IMR-90 (cell line): ENCODE measurements at regions not wholly inside any gene's neighbourhood (a gene's known extent, or its start where the extent isn't known, plus 50 kb on each side); places are given as distances from the start of the nearest gene placed in this dataset.

Experiments
- ATAC-seq: fragments of 200-7000 bp; cut with Tn5 transposase; 2 replicates; pipeline ENCODE4 v1.9.1; 2020; ENCODE audit warnings: low read depth, mild to moderate bottlenecking, moderate library complexity
- BruUV-seq: library from RNA; stranded (reverse); fragments of 400-500 nt; replicated peaks from 2 replicates; lab custom pipeline; 2021; lab: Mats Ljungman, UMichigan
- CTCF ChIA-PET: fragments of 300-600 bp; formaldehyde crosslinking; extraction: SDS; loops from one replicate; lab custom pipeline; 2021; ENCODE audit warnings: antibody characterized with exemption; lab: Yijun Ruan, JAX
- POLR2A ChIA-PET: fragments of 300-600 bp; sonication (Branson Sonifier 250); formaldehyde crosslinking; loops from one replicate; lab custom pipeline; 2022; ENCODE audit warnings: antibody characterized with exemption; ENCODE audit not compliant: unreplicated experiment; lab: Charles Lee
- DNase-seq: peaks from one replicate; pipeline ENCODE4 v3.0.0; 2013
- H2AFZ ChIP-seq: replicated peaks from 2 replicates; pipeline ENCODE3; 2013; ENCODE audit warnings: low read length, mild to moderate bottlenecking; ENCODE audit not compliant: poor library complexity
- H2AK5ac ChIP-seq: 2 replicates; pipeline ENCODE4 v1.6.1; 2013; ENCODE audit warnings: low read depth, low read length, inconsistent platforms
- H2AK9ac ChIP-seq: replicated peaks from 2 replicates; pipeline ENCODE3; 2013; ENCODE audit warnings: mild to moderate bottlenecking, low read depth, low read length, moderate library complexity; ENCODE audit not compliant: poor library complexity
- H2BK120ac ChIP-seq: 2 replicates; pipeline ENCODE4 v1.6.1; 2013; ENCODE audit warnings: low read depth, low read length, inconsistent platforms
- H2BK15ac ChIP-seq: 3 replicates; pipeline ENCODE4 v1.6.1; 2013; ENCODE audit warnings: low read depth, low read length, inconsistent platforms
- H2BK20ac ChIP-seq: 2 replicates; pipeline ENCODE4 v1.6.1; 2013; ENCODE audit warnings: low read depth, mild to moderate bottlenecking, inconsistent platforms, low read length, moderate library complexity
- H2BK5ac ChIP-seq: 2 replicates; pipeline ENCODE4 v1.6.1; 2013; ENCODE audit warnings: mild to moderate bottlenecking, low read depth, low read length, inconsistent platforms; ENCODE audit not compliant: poor library complexity, severe bottlenecking
- H3K14ac ChIP-seq: replicated peaks from 2 replicates; pipeline ENCODE4 v1.6.1; 2013; ENCODE audit warnings: low read depth, low read length, inconsistent platforms
- H3K18ac ChIP-seq: 2 replicates; pipeline ENCODE4 v1.6.1; 2013; ENCODE audit warnings: low read depth, low read length, control low read depth
- H3K23ac ChIP-seq: 2 replicates; pipeline ENCODE4 v1.6.1; 2013; ENCODE audit warnings: low read depth, low read length, inconsistent platforms
- H3K27ac ChIP-seq: 2 replicates; pipeline ENCODE4 v1.5.1; 2013; ENCODE audit warnings: mild to moderate bottlenecking, control low read depth, low read length; ENCODE audit not compliant: insufficient read depth
- H3K27me3 ChIP-seq: 2 replicates; pipeline ENCODE4 v1.6.1; 2013; ENCODE audit warnings: low read length; ENCODE audit not compliant: control insufficient read depth, insufficient read depth
- H3K36me3 ChIP-seq: 2 replicates; pipeline ENCODE4 v1.6.1; 2013; ENCODE audit warnings: low read length, mixed read lengths; ENCODE audit not compliant: control insufficient read depth, insufficient read depth
- H3K4ac ChIP-seq: 2 replicates; pipeline ENCODE4 v1.6.1; 2013; ENCODE audit warnings: low read depth, low read length, inconsistent platforms
- H3K4me1 ChIP-seq: 2 replicates; pipeline ENCODE4 v1.6.1; 2013; ENCODE audit warnings: low read length, mixed read lengths; ENCODE audit not compliant: control insufficient read depth, insufficient read depth
- H3K4me2 ChIP-seq: 2 replicates; pipeline ENCODE4 v1.6.1; 2013; ENCODE audit warnings: low read depth, mild to moderate bottlenecking, control low read depth, low read length, moderate library complexity
- H3K4me3 ChIP-seq: 2 replicates; pipeline ENCODE4 v1.5.1; 2013; ENCODE audit warnings: low read depth, mild to moderate bottlenecking, control low read depth, low read length, moderate library complexity; ENCODE audit not compliant: insufficient read depth
- H3K56ac ChIP-seq: 2 replicates; pipeline ENCODE4 v1.6.1; 2013; ENCODE audit warnings: low read length, inconsistent platforms; ENCODE audit not compliant: insufficient read depth; ENCODE audit errors: extremely low read depth
- H3K79me1 ChIP-seq, 2 experiments: 2 replicates each; pipeline ENCODE4 v1.6.1; 2013; ENCODE audit warnings: low read length in 2 of 2, inconsistent platforms in 1 of 2, low read depth in 1 of 2
- H3K9ac ChIP-seq: 2 replicates; pipeline ENCODE4 v1.6.1; 2013; ENCODE audit warnings: low read depth, low read length, control low read depth
- H3K9me1 ChIP-seq: 2 replicates; pipeline ENCODE4 v1.6.1; 2013; ENCODE audit warnings: low read length, inconsistent platforms; ENCODE audit not compliant: insufficient read depth
- H3K9me3 ChIP-seq: 2 replicates; pipeline ENCODE4 v1.6.1; 2013; ENCODE audit warnings: low read length; ENCODE audit not compliant: control insufficient read depth, insufficient read depth
- H4K20me1 ChIP-seq: 2 replicates; pipeline ENCODE4 v1.6.1; 2013; ENCODE audit warnings: low read length, inconsistent platforms; ENCODE audit not compliant: insufficient read depth
- H4K5ac ChIP-seq: 2 replicates; pipeline ENCODE4 v1.6.1; 2013; ENCODE audit warnings: mild to moderate bottlenecking, low read depth, low read length, control low read depth
- H4K8ac ChIP-seq, 2 experiments: 2 replicates each; pipeline ENCODE4 v1.6.1; 2013; ENCODE audit warnings: low read depth in 2 of 2, low read length in 2 of 2, control low read depth in 1 of 2, inconsistent platforms in 1 of 2
- H4K91ac ChIP-seq: 2 replicates; pipeline ENCODE4 v1.6.1; 2013; ENCODE audit warnings: low read depth, low read length, inconsistent platforms; ENCODE audit not compliant: insufficient read depth
- BHLHE40 ChIP-seq: fragments of 150-350 bp; IDR thresholded peaks from 2 replicates; pipeline ENCODE4 v1.6.1; 2016; ENCODE audit warnings: mild to moderate bottlenecking, low read depth, low read length
- CEBPB ChIP-seq: IDR thresholded peaks from 2 replicates; pipeline ENCODE4 v1.6.1; 2012; ENCODE audit warnings: low read depth, low read length, improper control_type of control experiment
- CTCF ChIP-seq: conservative IDR thresholded peaks from 2 replicates; pipeline ENCODE4 v1.5.1; 2012; ENCODE audit warnings: mild to moderate bottlenecking, low read depth, low read length, improper control_type of control experiment
- ELK1 ChIP-seq: fragments of 150-350 bp; IDR thresholded peaks from 2 replicates; pipeline ENCODE4 v1.6.1; 2016; ENCODE audit warnings: low read depth, mild to moderate bottlenecking, low read length, moderate library complexity, borderline replicate concordance
- MAZ ChIP-seq: IDR thresholded peaks from 2 replicates; pipeline ENCODE4 v1.6.1; 2012; ENCODE audit warnings: low read depth, mild to moderate bottlenecking, low read length, improper control_type of control experiment, moderate library complexity, borderline replicate concordance
- MXI1 ChIP-seq: IDR thresholded peaks from 2 replicates; pipeline ENCODE4 v1.6.1; 2012; ENCODE audit warnings: low read depth, mild to moderate bottlenecking, low read length, moderate library complexity, borderline replicate concordance
- POLR2A ChIP-seq: IDR thresholded peaks from 2 replicates; pipeline ENCODE4 v1.6.1; 2012; ENCODE audit warnings: mild to moderate bottlenecking, low read depth, low read length
- RCOR1 ChIP-seq: IDR thresholded peaks from 2 replicates; pipeline ENCODE4 v1.6.1; 2012; ENCODE audit warnings: mild to moderate bottlenecking, low read length, improper control_type of control experiment; ENCODE audit not compliant: insufficient replicate concordance
- SMC3 ChIP-seq: fragments of 150-350 bp; IDR thresholded peaks from 2 replicates; pipeline ENCODE4 v1.6.1; 2016; ENCODE audit warnings: low read depth, mild to moderate bottlenecking, antibody characterized with exemption, low read length, moderate library complexity
- WGBS, 2 experiments: methylation state at CpG; one replicate each; pipeline versions ENCODE4 v1.1.5 to v1.1.7; 2013; ENCODE audit warnings: missing lambda C conversion rate in 2 of 2; ENCODE audit not compliant: insufficient read length in 1 of 2; ENCODE audit errors: extremely low coverage in 2 of 2; 5-methylcytosine and 5-hydroxymethylcytosine counted together
- dilution Hi-C: fragments of 300-500 bp; cut with HindIII; formaldehyde crosslinking; loops from one replicate; pipeline ENCODE4 v1.14.3; 2018; ENCODE audit warnings: low sequenced_read_pairs; ENCODE audit not compliant: unreplicated experiment
- in situ Hi-C: fragments of 300-500 bp; cut with MboI; formaldehyde crosslinking; loops from 3 replicates; pipeline ENCODE4 v1.14.3; 2019; ENCODE audit warnings: low sequenced_read_pairs, inconsistent platforms, mixed read lengths
- intact Hi-C: fragments of 100-400 bp; cut with micrococcal nuclease; formaldehyde crosslinking; loops from 2 replicates; pipeline ENCODE4 v1.10.0; 2022

DNA sequence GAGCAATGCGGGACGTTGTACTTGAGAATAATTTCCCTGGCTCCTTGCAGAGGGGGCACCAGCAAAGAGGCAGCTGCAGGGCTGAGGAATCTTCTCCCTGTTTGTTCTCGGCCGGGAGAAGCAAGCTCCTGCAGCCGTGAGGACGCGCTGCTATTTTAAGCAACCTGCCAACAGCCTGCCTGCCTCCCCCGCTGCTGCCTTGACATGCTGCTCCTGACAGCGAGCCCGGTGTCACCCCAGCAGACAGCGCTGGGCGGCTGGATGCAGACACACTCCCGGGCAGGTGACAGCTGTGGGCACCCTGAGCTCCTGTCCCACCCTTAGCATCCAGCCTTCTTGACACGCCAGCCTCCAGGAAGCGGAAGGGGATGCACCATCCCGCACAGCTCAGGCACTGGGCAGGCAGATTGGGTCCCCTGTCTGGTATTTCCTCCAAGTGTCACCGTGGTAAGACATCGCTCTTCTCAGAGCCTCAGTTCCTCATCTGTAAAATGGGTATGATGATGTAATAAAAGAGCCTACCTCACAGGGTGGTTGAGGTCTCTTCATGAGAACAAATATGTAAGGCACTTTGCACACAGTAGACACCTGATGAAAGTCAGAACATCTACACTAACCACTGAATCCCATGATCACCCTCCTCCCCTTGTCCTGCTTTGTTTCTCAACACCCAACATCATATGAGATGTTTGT, 530.6 kb downstream of the MN1 start:
- Histone ChIP-seq H4K20me1 (no peaks in the 10 kb centered on the region), H4K8ac (no peak overlapping the region), H3K79me1 (no peaks in the 10 kb centered on the region), H3K4me3 (no peak overlapping the region), H3K18ac (no peak overlapping the region), H2BK20ac (no peak overlapping the region), H2BK5ac (no peak overlapping the region), H3K9ac (no peak overlapping the region), H2AK5ac (no peak overlapping the region), H3K9me1 (no peaks in the 10 kb centered on the region), H3K4me1 (no peaks in the 10 kb centered on the region), H4K5ac (no peak overlapping the region), H3K14ac (no peak overlapping the region), H3K56ac (no peak overlapping the region), H2BK120ac (no peak overlapping the region), H4K91ac (no peak overlapping the region), H3K23ac (no peak overlapping the region), H2AK9ac (no peak overlapping the region), H2BK15ac (no peak overlapping the region), H2AFZ (no peak overlapping the region), H3K27me3 (peaks cover 50% of the 10 kb centered on the region), H3K27ac (no peak overlapping the region), H3K4me2 (no peak overlapping the region), H3K4ac (no peak overlapping the region), H3K36me3 (no peaks in the 10 kb centered on the region), H3K9me3 (peaks cover 2% of the 10 kb centered on the region)
- in situ Hi-C loops, result no loop called here
- dilution Hi-C loops, result no loop called here
- DNase-seq (no peak), ATAC-seq (no peak)
- ChIA-PET CTCF (no interaction called here), POLR2A (no interaction called here)
- BruUV-seq, result no TSS peak
- no peak for TF ChIP-seq CTCF
- no peak for TF ChIP-seq BHLHE40
- no peak for TF ChIP-seq MAZ
- no peak for TF ChIP-seq ELK1
- TF ChIP-seq RCOR1, result no peak
- TF ChIP-seq POLR2A, result no peak
- TF ChIP-seq MXI1, result no peak
- TF ChIP-seq CEBPB, result no peak
- TF ChIP-seq SMC3, result no peak
- no CpG with 5 or more reads among the region's 18 CpGs for WGBS, 2 experiments
- intact Hi-C loops, result no loop called here
